ENCODE measurements at regions not wholly inside any gene's neighbourhood (a gene's known extent, or its start where the extent isn't known, plus 50 kb on each side); places are given as distances from the start of the nearest gene placed in this dataset.
A peak's percentile ranks its signal among the peaks of the same experiment; 100 is the strongest.

DNA sequence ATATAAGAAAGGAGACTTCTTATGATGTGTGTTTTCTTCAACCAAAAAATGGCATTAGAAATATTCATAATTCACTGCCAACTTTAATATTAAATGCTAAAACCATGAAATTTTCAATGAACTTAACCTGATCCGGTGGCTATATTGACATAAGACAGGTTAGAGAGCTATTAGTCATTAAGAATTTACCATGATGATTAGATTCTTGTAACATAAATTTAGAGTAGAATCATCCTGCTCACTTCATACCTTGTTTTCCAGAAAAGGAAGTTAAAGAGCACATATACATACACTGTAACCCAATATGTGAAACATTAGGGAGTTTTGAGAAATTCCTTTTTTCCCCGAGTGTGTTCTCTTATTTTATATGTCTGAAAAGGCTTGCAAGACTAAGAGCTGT lies 430.3 kb upstream of the SEMA3A start:
- no peak for DNase-seq (ENCODE audit: low spot score)

- DNase-seq (ENCODE audit: low spot score) = no peak
Observed at GRCh38 chr7:84624527-84624926, 429.9 kb upstream of the SEMA3A start.

GRCh38 chr7:84617265-84618030 lies 422.9 kb upstream of the SEMA3A start:
- no peak for DNase-seq (ENCODE audit: low spot score)

GRCh38 chr7:84614821-84615501 lies 420.4 kb upstream of the SEMA3A start:
- peak; percentile 29 for DNase-seq (ENCODE audit: low spot score)

DNA sequence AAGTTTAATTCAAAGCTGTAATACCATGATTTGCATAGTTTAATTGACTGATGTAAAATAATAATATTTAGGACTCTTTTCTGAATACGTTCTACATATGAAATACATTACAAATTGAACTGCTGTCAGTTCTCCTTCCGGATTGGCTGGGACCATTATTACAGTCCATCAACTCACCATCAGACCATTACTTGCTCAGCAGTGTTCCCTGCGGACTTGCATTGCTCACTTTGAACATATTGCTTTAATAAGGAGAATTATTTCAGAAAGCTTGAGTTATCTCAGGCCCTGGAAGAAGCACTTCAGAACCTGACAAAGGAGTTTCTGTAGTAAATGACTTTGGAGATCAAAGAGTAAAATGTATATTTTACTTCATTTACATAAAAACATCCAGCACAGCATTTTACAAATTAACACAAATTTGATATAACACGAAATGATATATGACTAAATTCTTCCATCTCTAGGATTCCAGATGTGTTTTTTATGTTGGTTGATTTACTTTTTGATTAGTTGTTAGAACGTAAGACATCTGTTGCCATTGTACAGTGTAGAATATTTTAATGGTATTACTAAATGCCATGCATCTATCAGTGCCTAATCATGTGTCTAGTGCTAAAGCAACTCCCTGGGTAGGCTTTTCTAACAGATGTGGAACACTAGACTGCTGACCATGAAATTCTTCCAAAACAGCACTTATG lies 418.5 kb upstream of the SEMA3A start:
- DNase-seq (ENCODE audit: low spot score) = no peak

DNA sequence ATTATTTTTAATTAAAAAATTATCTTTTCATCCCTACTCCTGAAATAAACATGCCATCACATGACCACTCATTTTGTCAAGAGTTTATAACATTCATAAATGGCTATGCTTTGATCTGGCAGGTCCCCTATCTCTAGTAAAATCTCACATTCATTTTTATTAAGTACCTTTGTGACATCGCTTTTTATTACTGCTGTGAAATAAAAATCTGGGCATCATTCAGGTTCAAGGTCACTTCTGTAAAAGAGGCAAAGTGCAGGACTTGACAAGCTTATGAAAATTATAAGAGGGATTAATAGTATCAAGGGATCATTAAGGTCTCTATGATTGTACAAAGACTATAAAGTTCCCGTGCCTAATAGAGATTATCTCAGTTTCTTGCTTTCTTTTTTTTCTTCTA lies 416.8 kb upstream of the SEMA3A start:
- no peak for DNase-seq (ENCODE audit: low spot score)

DNA sequence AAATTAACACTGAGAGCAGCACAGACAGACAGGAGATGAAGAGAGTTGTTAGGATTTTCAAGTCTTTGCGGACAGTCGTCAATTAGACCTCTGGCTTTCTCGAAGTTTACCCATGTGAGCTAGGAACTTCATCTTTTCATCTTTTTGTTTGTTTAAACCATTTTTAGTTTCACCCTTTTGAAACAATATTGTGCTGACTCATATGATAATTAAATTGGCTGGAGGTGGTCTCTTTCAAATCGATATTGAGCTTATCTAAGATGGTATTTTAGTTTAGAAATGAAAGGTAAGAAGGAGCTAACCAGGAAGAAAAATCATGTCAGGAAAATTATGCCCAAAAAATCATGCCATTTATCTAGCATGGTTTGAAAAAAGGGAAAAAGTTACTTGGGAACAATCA lies 415.8 kb upstream of the SEMA3A start:
- no peak for DNase-seq (ENCODE audit: low spot score)

DNA sequence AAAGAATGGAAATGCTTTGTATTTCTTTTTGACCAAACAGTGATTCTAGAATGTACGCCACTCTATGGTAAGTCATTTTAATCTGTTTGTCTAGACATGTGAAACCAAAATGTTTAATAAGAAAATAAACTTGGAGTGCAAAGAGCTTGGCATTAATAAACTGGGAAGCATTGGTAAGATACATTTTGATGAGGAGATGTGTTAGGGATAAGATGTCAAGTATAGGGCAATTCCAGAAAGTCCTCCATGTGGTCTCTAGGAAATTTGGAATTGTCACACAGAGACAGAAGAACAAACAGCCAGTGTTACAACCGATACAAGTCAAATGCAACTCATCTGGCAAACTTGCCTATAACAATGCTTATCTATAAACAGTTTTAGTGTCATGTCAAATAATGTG lies 410.7 kb upstream of the SEMA3A start:
- no peak for DNase-seq (ENCODE audit: low spot score)

DNA sequence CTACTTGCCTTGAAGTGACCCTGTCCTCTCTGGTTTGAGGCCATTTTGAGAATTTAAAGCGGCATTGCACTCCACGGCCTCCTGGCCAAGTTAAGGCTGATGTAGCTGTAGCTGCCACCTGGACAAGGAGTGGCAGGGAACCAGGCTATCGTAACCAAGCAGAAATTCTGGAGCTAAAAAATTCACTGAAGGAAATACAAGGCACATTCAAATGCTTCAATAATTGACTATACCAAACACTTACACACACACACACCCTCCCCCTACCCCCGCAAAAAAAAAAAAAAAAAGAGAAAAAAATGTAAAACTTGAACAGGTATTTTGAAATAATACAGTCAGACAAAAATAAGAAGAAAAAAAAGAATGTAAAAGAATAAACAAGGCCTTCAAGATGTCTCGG lies 409.0 kb upstream of the SEMA3A start:
- no peak for DNase-seq (ENCODE audit: low spot score)

DNA sequence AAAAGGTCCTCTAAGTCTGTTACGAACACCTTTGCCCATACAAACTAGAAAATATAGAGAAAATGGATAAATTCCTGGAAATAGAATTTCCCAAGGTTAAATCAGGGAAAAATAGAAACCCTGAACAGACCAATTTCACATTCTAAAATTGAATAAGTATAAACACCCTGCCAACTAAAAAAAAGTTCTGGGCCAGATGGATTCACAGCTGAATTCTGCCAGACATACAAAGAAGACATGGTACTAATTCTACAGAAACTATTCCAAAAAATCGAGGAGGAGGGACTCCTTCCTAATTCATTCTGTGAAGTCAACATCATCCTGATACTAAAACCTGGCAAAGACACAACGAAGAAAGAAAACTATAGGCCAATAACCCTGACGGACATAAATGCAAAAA lies 400.4 kb upstream of the SEMA3A start:
- DNase-seq (ENCODE audit: low spot score) = no peak

GRCh38 chr7:84591897-84592296 lies 397.3 kb upstream of the SEMA3A start:
- DNase-seq (ENCODE audit: low spot score) = no peak

GRCh38 chr7:84589012-84589411 lies 394.4 kb upstream of the SEMA3A start:
- no peak for DNase-seq (ENCODE audit: low spot score)

GRCh38 chr7:84583331-84583730 lies 388.7 kb upstream of the SEMA3A start:
- DNase-seq (ENCODE audit: low spot score) = no peak

DNA sequence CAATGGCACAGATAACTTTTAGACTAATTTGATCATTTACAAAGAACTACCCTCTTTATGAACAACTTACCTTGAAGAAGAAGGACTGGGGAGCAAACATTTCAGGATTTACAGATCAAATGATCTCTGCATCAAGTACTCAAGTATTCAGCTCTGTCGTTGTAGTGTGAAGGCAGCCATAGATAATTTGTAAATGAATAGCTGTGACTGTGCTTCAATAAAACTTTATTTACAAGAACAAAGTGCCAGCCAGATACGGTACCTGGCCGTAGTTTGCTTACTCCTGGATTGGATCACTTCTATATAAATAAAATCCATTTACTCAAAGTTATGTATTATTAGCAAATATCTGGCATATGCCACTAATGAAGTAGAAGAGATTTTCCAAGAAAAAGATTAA lies 388.2 kb upstream of the SEMA3A start:
- no peak for DNase-seq (ENCODE audit: low spot score)

- DNase-seq (ENCODE audit: low spot score) = no peak
Observed at GRCh38 chr7:84578825-84579224, 384.2 kb upstream of the SEMA3A start.

DNA sequence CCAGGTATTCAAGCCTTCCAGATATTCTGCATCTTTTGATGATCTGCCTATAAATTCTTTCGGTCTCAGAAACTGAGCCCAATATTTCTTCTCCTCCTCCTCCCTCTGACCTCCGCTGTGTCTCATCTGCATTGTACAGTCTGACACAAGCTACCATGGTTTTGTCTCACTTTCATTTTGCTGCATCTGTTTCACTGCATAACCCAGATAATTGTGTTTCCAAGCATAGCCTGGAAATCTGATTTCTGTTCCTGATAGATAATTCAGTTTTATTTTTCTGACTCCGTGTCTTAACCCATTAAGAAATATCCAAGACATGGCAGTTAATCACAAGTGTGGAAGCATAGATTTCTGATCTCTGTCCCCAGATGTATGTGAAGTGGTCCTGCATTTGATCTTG lies 374.2 kb upstream of the SEMA3A start:
- no peak for DNase-seq (ENCODE audit: low spot score)

- no peak for DNase-seq (ENCODE audit: low spot score)
Observed at GRCh38 chr7:84565345-84566074, 370.9 kb upstream of the SEMA3A start.

- no peak for DNase-seq (ENCODE audit: low spot score)
Observed at GRCh38 chr7:84553711-84554110, 359.1 kb upstream of the SEMA3A start.

DNA sequence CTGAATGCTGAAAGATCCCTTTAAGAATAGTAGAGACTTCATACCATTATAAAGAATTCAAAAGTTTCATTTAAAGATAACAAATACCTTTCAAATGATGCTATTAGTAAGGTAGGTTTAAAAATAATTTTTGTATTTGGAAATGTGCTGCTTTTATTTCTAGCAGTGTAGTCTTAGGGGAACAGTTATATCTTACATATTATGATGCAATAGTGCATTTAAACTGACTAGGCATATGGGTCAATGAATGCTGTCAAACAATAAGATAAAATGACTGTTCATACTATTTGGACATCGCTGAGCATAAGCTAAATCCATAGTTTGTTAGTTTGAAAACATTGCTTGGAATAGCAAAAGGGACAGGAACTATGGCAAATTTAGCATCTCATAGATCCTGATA lies 354.8 kb upstream of the SEMA3A start:
- no peak for DNase-seq (ENCODE audit: low spot score)

- DNase-seq (ENCODE audit: low spot score) = peak; percentile 82
Observed at GRCh38 chr7:84548366-84549365, 354.1 kb upstream of the SEMA3A start.

- DNase-seq (ENCODE audit: low spot score) = peak; percentile 40
Observed at GRCh38 chr7:84547331-84547730, 352.7 kb upstream of the SEMA3A start.
